Right atrium auricular region (tissue), 2 donors: ENCODE measurements at regions not wholly inside any gene's neighbourhood (a gene's known extent, or its start where the extent isn't known, plus 50 kb on each side); places are given as distances from the start of the nearest gene placed in this dataset.

Experiments used
- DNase-seq: peaks from one replicate; pipeline ENCODE4 v3.0.0-alpha.2; 2019; ENCODE audit warnings: low spot score
- H3K27ac ChIP-seq, 2 donors: fragments of 200-600 bp; sonication (generic); 1 replicate in 1 of 2; 2 replicates in 1 of 2; pipeline ENCODE4 v1.5.1; 2016 to 2019
- H3K27me3 ChIP-seq, 2 donors: fragments of 200-600 bp; sonication (generic); one replicate each; pipeline versions ENCODE4 v1.5.1 to v1.6.0; 2017 to 2019
- H3K36me3 ChIP-seq: fragments of 200-600 bp; sonication (generic); one replicate; pipeline ENCODE4 v1.5.1; 2016
- H3K4me1 ChIP-seq, 2 donors: fragments of 200-600 bp; sonication (generic); one replicate each; pipeline versions ENCODE4 v1.5.1 to v1.6.0; 2017 to 2019
- H3K4me3 ChIP-seq, 2 donors: fragments of 200-600 bp; sonication (generic); 1 replicate in 1 of 2; 2 replicates in 1 of 2; pipeline ENCODE4 v1.5.1; 2017 to 2019; ENCODE audit warnings: mild to moderate bottlenecking in 1 of 2, moderate library complexity in 1 of 2
- H3K9me3 ChIP-seq, 2 donors: fragments of 200-600 bp; sonication (generic); one replicate each; pipeline ENCODE4 v1.5.1; 2019
- TF ChIP-seq, protein P1 (sequence below), 2 donors: fragments of 200-600 bp; sonication (generic); IDR thresholded peaks; one replicate each; pipeline ENCODE4 v1.5.1; 2019; ENCODE audit warnings: antibody characterized with exemption in 2 of 2

DNA sequence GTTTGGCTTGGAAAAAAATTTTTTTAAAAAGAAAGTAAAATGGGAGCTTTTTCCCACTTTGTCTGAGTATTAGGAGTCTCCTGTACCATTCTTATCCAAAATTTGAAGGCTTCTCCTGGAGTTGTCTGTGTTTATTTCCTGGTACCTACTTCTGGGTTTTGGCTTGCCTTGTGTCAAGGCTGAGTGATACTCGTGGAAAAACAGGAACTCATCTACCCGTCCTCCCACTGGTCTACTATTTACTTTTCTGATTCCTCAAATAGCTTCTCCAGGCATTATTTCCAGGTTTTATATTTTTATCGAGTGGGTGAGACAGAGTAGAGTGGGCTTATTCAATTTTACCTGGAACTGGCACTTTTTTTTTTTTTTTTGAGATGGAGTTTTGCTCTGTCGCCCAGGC lies 99.4 kb downstream of the RMI1 start:
- no peaks in the 10 kb centered on the region for H3K27me3 ChIP-seq

DNA sequence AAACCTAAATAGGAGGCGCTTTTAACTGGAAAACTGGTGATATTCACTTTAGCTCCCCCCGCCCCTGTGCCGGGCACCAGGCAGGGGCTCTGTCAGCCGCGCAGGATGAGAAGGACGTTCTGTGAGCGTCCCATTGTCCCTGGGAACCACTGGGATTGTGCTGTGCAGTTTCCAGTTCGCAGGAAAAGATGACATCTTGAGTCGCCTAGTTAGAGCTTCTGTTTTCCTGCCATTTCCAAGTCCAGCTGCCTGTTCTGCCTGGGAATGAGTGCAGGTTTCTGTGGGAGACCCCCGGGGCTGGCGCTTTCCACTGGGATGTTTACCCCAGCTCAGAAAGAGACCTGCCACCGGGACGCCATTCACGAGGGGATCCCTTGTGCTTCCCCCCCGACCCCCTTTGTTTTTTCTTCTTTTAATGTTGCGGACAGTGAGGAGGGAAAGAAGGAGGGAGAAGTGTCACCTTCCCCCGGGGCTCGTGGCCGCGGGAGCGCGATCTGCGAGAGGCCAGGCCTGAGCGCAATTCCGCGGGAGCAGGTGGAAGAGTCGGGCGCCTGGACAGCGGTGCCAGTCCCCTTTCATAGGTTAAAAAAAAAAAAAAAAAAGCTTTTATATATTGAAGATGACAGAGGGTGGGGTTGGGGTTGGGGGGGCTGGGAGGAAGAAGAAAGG lies 121.5 kb downstream of the RMI1 start:
- no peak overlapping the region for H3K27ac ChIP-seq
- H3K4me3 ChIP-seq, result no peak overlapping the region
- DNase-seq, result no peak
- no peaks in the 10 kb centered on the region for H3K4me1 ChIP-seq
- H3K9me3 ChIP-seq, result no peaks in the 10 kb centered on the region
- no peaks in the 10 kb centered on the region for H3K27me3 ChIP-seq
- no peaks in the 10 kb centered on the region for H3K36me3 ChIP-seq
- TF ChIP-seq, protein P1, sequence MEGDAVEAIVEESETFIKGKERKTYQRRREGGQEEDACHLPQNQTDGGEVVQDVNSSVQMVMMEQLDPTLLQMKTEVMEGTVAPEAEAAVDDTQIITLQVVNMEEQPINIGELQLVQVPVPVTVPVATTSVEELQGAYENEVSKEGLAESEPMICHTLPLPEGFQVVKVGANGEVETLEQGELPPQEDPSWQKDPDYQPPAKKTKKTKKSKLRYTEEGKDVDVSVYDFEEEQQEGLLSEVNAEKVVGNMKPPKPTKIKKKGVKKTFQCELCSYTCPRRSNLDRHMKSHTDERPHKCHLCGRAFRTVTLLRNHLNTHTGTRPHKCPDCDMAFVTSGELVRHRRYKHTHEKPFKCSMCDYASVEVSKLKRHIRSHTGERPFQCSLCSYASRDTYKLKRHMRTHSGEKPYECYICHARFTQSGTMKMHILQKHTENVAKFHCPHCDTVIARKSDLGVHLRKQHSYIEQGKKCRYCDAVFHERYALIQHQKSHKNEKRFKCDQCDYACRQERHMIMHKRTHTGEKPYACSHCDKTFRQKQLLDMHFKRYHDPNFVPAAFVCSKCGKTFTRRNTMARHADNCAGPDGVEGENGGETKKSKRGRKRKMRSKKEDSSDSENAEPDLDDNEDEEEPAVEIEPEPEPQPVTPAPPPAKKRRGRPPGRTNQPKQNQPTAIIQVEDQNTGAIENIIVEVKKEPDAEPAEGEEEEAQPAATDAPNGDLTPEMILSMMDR (IDR thresholded peaks at IDR 0.05), result no peak

More for the DNA sequence above, 99.4 kb downstream of the RMI1 start:
- no peaks in the 10 kb centered on the region for H3K4me1 ChIP-seq
- DNase-seq, result no peak
- no peaks in the 10 kb centered on the region for H3K36me3 ChIP-seq
- TF ChIP-seq, protein P1 (IDR thresholded peaks at IDR 0.05), result no peak
- no peak overlapping the region for H3K27ac ChIP-seq
- H3K9me3 ChIP-seq, result no peaks in the 10 kb centered on the region
- no peak overlapping the region for H3K4me3 ChIP-seq

DNA sequence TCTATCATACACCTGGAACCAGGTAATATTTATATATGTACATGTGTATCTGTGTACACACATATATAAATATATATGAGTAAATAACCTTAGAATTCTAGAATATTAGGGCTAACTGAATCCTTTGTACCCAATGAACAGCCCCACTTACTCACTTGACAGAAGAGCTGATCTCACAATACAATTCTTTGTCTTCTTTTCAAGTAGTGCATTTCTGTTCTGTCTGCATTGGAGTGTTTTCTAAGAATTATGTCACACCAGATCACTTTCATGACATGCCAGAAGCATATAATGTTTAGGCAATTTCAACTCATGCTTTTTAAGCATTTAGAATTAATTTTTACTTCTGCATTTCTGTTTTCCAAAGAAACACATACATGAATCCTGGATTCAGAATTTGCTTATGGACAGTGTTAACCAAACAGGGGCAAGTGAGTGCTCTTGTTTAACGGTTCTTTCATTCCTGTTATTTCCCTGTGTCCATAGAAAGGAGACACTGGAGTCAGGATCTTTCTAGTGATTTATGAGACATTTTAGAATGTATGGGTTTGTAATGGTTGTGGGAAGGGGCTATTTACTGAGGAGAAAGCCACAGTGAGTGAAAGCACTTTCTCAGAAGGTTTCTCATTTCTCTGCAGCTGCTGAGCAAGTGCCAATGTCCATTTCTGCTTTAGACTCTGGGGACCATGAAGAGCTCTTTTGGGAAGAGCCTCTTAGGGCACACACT lies 123.2 kb downstream of the RMI1 start:
- TF ChIP-seq, protein P1 (IDR thresholded peaks at IDR 0.05), result no peak
- no peak for DNase-seq
- Histone ChIP-seq H3K9me3 (no peaks in the 10 kb centered on the region), H3K4me1 (no peaks in the 10 kb centered on the region), H3K27me3 (no peaks in the 10 kb centered on the region), H3K4me3 (no peak overlapping the region), H3K36me3 (no peaks in the 10 kb centered on the region), H3K27ac (no peak overlapping the region)

DNA sequence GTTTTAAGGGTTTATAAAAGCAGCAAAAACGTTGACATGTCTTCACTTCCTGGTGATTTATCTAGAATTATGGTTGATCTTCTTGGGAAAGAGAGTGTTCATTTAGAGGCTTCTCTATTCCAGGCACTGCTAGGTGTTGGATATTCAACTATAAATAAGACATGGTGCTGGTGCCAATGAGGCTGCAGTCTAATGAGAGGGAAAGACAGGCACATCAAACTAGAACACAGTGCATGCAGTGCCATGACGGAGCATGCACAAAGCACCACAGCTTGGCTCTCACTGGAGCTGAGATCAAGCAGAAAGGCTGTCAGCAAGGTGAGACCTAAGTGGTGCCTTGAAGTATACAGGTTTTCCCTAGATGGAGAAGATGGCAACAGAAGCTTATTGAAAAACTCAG lies 126.5 kb downstream of the RMI1 start:
- H3K4me3 ChIP-seq, result no peak overlapping the region
- no peak overlapping the region for H3K27ac ChIP-seq
- no peaks in the 10 kb centered on the region for H3K4me1 ChIP-seq
- DNase-seq, result no peak
- H3K9me3 ChIP-seq, result no peaks in the 10 kb centered on the region
- TF ChIP-seq, protein P1 (IDR thresholded peaks at IDR 0.05), result no peak
- no peaks in the 10 kb centered on the region for H3K27me3 ChIP-seq
- no peaks in the 10 kb centered on the region for H3K36me3 ChIP-seq

DNA sequence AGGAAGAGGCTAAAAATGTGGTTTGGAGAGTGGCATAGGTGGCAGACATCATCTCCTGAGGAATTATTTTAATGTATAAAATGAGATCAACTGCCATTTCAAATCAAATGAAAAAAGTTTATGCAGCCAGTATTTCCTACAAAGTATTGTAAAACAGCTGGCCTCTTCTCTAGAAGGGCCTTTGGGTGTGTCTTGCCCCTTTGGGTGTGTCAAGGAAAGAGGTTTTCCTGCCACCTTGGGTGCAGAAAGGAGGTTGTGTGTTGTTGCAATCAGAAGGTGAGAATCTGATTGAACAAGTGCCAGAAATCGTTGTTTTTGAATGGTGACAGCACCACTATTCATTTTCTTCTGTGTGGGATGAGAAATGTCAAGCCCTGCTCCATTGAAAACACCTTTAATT lies 127.4 kb downstream of the RMI1 start:
- no peaks in the 10 kb centered on the region for H3K27me3 ChIP-seq
- TF ChIP-seq, protein P1 (IDR thresholded peaks at IDR 0.05), result no peak
- no peaks in the 10 kb centered on the region for H3K9me3 ChIP-seq
- DNase-seq, result no peak
- no peak overlapping the region for H3K4me3 ChIP-seq
- no peaks in the 10 kb centered on the region for H3K36me3 ChIP-seq
- H3K27ac ChIP-seq, result no peak overlapping the region
- H3K4me1 ChIP-seq, result no peaks in the 10 kb centered on the region
